ENCODE measurements at regions not wholly inside any gene's neighbourhood (a gene's known extent, or its start where the extent isn't known, plus 50 kb on each side); places are given as distances from the start of the nearest gene placed in this dataset.

- intact Hi-C loops (cut with micrococcal nuclease; ENCODE audit: unreplicated experiment), result no loop called here
- TF ChIP-seq RAD51 (IDR thresholded peaks at IDR 0.05; ENCODE audit: borderline replicate concordance) (no peak), NCOA2 (CRISPR knock-in tag; IDR thresholded peaks at IDR 0.05) (no peak), ZNF558 (CRISPR knock-in tag; IDR thresholded peaks at IDR 0.05; ENCODE audit: borderline replicate concordance) (no peak), XBP1 (CRISPR knock-in tag; IDR thresholded peaks at IDR 0.05) (no peak), NCOA5 (CRISPR knock-in tag; IDR thresholded peaks at IDR 0.05) (no peak), SETDB1 (CRISPR knock-in tag; IDR thresholded peaks at IDR 0.05; ENCODE audit: borderline replicate concordance) (no peak), ZNF709 (CRISPR knock-in tag; IDR thresholded peaks at IDR 0.05) (no peak), ZSCAN22 (CRISPR knock-in tag; IDR thresholded peaks at IDR 0.05) (no peak), ZNF672 (CRISPR knock-in tag; IDR thresholded peaks at IDR 0.05) (no peak), ZNF660 (CRISPR knock-in tag; IDR thresholded peaks at IDR 0.05; ENCODE audit: borderline replicate concordance, low read depth) (no peak), MTA3 (CRISPR knock-in tag; IDR thresholded peaks at IDR 0.05) (no peak), ARNT (IDR thresholded peaks at IDR 0.05) (no peak), CEBPB (IDR thresholded peaks at IDR 0.05; ENCODE audit: borderline replicate concordance, low read depth, low read length) (no peak)
- TF ChIP-seq, protein P1, sequence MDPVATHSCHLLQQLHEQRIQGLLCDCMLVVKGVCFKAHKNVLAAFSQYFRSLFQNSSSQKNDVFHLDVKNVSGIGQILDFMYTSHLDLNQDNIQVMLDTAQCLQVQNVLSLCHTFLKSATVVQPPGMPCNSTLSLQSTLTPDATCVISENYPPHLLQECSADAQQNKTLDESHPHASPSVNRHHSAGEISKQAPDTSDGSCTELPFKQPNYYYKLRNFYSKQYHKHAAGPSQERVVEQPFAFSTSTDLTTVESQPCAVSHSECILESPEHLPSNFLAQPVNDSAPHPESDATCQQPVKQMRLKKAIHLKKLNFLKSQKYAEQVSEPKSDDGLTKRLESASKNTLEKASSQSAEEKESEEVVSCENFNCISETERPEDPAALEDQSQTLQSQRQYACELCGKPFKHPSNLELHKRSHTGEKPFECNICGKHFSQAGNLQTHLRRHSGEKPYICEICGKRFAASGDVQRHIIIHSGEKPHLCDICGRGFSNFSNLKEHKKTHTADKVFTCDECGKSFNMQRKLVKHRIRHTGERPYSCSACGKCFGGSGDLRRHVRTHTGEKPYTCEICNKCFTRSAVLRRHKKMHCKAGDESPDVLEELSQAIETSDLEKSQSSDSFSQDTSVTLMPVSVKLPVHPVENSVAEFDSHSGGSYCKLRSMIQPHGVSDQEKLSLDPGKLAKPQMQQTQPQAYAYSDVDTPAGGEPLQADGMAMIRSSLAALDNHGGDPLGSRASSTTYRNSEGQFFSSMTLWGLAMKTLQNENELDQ (CRISPR knock-in tag; IDR thresholded peaks at IDR 0.05; ENCODE audit: borderline replicate concordance), result no peak
- H3K4me2 ChIP-seq (ENCODE audit: low read depth, low read length), result no peak overlapping the region
- no peak overlapping the region for H3K27ac ChIP-seq (ENCODE audit: extremely low read length, insufficient read depth, low read length)
- H4K20me1 ChIP-seq (ENCODE audit: insufficient read depth, low read length), result no peaks in the 10 kb centered on the region
- DNase-seq (ENCODE audit: low spot score) (no peak), ATAC-seq (peak; percentile 54; the same call in 1 of the 3 replicates), FAIRE-seq (no peak)
- H3K4me1 ChIP-seq (ENCODE audit: insufficient read depth, low read length), result no peaks in the 10 kb centered on the region
- no TSS peak for BruUV-seq (replicated peaks)
- no peaks in the 10 kb centered on the region for H3K79me2 ChIP-seq (ENCODE audit: insufficient read depth, low read length)
- 10% methylated on average over 4 of the region's 4 CpGs for WGBS (ENCODE audit: low lambda C conversion rate)
- no peak overlapping the region for H2AFZ ChIP-seq (ENCODE audit: low read length)
- in situ Hi-C loops (cut with HindIII; ENCODE audit: extremely low pct_ligation_motif_present, low pct_unique_long_range_greater_than_20kb), result no loop called here
- H3K4me3 ChIP-seq (replicated peaks in 1 of 3; ENCODE audit: insufficient read depth in 1 of 3, low read depth in 2 of 3, low read length in 3 of 3), result no peak overlapping the region
- no peaks in the 10 kb centered on the region for H3K36me3 ChIP-seq (replicated peaks in 1 of 2; ENCODE audit: control insufficient read depth in 1 of 2, insufficient read depth in 2 of 2, low read length in 2 of 2)
- ChIA-PET POLR2A (no interaction called here), CTCF (ENCODE audit: low intra/inter-chr PET ratio, low total read pairs) (no interaction called here)
- no peaks in the 10 kb centered on the region for H3K9me3 ChIP-seq (ENCODE audit: low read length)
- no peak overlapping the region for H3K9ac ChIP-seq (ENCODE audit: insufficient read depth, low read depth, low read length)
- no peaks in the 10 kb centered on the region; a peak in 2 of 5 replicates for H3K27me3 ChIP-seq (ENCODE audit: control insufficient read depth in 1 of 2, insufficient read depth in 2 of 2, low read length in 2 of 2)
Observed at GRCh38 chr2:21655136-21655535, 531.4 kb downstream of the TDRD15 start.

All from HepG2 (cell line).